ENCODE measurements at regions not wholly inside any gene's neighbourhood (a gene's known extent, or its start where the extent isn't known, plus 50 kb on each side); places are given as distances from the start of the nearest gene placed in this dataset.

DNA sequence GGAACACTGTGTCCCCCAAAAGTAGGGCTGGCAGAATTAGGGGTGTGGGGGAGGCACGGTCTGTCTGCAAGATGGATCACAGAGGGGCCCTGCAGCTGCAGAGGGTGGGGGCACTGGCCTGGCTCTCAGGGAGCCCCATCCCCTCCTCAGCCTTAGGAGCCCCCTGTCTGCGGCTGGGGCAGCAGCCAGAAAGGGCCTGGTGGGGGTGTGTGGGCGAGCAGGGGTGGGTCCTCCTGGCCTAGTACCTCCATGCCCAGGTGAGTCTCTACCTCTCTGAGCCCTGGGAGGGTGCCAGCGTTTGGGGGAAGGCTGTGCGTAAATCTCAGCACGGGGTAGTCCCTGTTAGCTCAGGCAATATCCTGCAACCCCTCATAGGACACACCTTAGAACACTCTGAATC lies 280.5 kb upstream of the PPP2R2D start:
- TF ChIP-seq, protein P1, sequence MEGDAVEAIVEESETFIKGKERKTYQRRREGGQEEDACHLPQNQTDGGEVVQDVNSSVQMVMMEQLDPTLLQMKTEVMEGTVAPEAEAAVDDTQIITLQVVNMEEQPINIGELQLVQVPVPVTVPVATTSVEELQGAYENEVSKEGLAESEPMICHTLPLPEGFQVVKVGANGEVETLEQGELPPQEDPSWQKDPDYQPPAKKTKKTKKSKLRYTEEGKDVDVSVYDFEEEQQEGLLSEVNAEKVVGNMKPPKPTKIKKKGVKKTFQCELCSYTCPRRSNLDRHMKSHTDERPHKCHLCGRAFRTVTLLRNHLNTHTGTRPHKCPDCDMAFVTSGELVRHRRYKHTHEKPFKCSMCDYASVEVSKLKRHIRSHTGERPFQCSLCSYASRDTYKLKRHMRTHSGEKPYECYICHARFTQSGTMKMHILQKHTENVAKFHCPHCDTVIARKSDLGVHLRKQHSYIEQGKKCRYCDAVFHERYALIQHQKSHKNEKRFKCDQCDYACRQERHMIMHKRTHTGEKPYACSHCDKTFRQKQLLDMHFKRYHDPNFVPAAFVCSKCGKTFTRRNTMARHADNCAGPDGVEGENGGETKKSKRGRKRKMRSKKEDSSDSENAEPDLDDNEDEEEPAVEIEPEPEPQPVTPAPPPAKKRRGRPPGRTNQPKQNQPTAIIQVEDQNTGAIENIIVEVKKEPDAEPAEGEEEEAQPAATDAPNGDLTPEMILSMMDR (IDR thresholded peaks at IDR 0.05) = no peak
- TF ChIP-seq POLR2A (IDR thresholded peaks at IDR 0.05) (no peak), EP300 (IDR thresholded peaks at IDR 0.05) (no peak)
